Testis (tissue), 2 donors: ENCODE measurements at regions not wholly inside any gene's neighbourhood (a gene's known extent, or its start where the extent isn't known, plus 50 kb on each side); places are given as distances from the start of the nearest gene placed in this dataset.

Source experiments
- POLR2A ChIP-seq: fragments of 450-650 bp; IDR thresholded peaks from one replicate; pipeline ENCODE4 v1.6.1; 2017; ENCODE audit warnings: antibody characterized with exemption, mild to moderate bottlenecking, moderate library complexity
- TF ChIP-seq, protein P1 (sequence below), 3 experiments: fragments of 450-650 bp in 2 of 3; fragments of 200-600 bp in 1 of 3; sonication (generic) in 1 of 3; IDR thresholded peaks; one replicate each; pipeline ENCODE4 v1.5.1; 2016 to 2019; ENCODE audit warnings: antibody characterized with exemption in 3 of 3, mild to moderate bottlenecking in 2 of 3, moderate library complexity in 1 of 3

DNA sequence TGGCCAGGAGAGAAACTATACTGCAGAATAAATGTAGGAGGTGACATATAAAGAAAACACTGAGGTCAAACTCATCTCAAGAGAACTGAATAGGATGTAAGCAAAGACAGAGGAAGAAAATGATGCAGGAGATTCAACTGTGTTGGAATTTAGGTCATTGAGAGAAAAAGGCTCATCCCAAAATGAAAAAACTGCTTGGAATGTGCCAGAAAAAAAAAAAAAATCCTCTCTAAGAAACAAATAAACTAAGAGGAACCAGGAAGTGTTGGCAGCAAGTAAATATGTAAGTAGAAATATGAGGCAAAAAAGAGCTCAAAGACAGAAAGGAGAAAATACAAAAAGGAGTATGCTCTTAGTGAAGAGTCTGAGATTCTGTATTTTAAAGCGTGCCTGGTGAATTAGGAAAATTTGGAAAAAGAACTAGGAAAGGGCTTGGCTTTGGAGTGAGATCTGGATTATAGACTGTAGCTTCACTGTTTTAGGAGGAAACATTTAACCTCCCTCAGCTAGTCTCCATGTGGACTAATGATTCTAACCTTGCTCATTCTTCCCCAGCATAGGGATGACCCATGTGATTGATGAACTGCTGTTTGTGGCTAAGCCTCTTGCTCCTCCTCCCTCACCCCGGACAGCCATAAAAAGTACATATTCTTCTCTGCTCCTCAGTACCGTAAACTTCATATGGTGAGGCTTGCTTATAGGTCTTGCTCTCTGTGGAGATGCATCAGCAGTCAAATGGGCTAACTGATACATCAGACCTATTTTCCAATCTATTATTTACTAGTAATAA is 185.6 kb upstream of the POU5F2 start:
- TF ChIP-seq POLR2A: no peak
- TF ChIP-seq, protein P1, sequence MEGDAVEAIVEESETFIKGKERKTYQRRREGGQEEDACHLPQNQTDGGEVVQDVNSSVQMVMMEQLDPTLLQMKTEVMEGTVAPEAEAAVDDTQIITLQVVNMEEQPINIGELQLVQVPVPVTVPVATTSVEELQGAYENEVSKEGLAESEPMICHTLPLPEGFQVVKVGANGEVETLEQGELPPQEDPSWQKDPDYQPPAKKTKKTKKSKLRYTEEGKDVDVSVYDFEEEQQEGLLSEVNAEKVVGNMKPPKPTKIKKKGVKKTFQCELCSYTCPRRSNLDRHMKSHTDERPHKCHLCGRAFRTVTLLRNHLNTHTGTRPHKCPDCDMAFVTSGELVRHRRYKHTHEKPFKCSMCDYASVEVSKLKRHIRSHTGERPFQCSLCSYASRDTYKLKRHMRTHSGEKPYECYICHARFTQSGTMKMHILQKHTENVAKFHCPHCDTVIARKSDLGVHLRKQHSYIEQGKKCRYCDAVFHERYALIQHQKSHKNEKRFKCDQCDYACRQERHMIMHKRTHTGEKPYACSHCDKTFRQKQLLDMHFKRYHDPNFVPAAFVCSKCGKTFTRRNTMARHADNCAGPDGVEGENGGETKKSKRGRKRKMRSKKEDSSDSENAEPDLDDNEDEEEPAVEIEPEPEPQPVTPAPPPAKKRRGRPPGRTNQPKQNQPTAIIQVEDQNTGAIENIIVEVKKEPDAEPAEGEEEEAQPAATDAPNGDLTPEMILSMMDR (IDR thresholded peaks at IDR 0.05): no peak
